ENCODE measurements at regions not wholly inside any gene's neighbourhood (a gene's known extent, or its start where the extent isn't known, plus 50 kb on each side); places are given as distances from the start of the nearest gene placed in this dataset.

GRCh38 chr2:56682397-56682760, 498.6 kb downstream of the CCDC85A start:
- H3K9me3 ChIP-seq (ENCODE audit: low read length) = peaks cover 63% of the 10 kb centered on the region
- in situ Hi-C loops (cut with HindIII; ENCODE audit: extremely low pct_ligation_motif_present, low pct_unique_long_range_greater_than_20kb) = no loop called here
- intact Hi-C loops (cut with micrococcal nuclease; ENCODE audit: unreplicated experiment) = no loop called here
- H4K20me1 ChIP-seq (ENCODE audit: insufficient read depth, low read length) = no peaks in the 10 kb centered on the region
- ChIA-PET CTCF (ENCODE audit: low intra/inter-chr PET ratio, low total read pairs) (no interaction called here), POLR2A (no interaction called here)
- DNase-seq (ENCODE audit: low spot score) (no peak), ATAC-seq (no peak), FAIRE-seq (no peak)
- no peaks in the 10 kb centered on the region; a peak in 1 of 5 replicates for H3K36me3 ChIP-seq (replicated peaks in 1 of 2; ENCODE audit: control insufficient read depth in 1 of 2, insufficient read depth in 2 of 2, low read length in 2 of 2)
- no peaks in the 10 kb centered on the region for H3K79me2 ChIP-seq (ENCODE audit: insufficient read depth, low read length)
- no peak overlapping the region for H2AFZ ChIP-seq (ENCODE audit: low read length)
- no peaks in the 10 kb centered on the region for H3K4me1 ChIP-seq (ENCODE audit: insufficient read depth, low read length)
- no peak overlapping the region for H3K9ac ChIP-seq (ENCODE audit: insufficient read depth, low read depth, low read length)
- no peak overlapping the region for H3K27ac ChIP-seq (ENCODE audit: extremely low read length, insufficient read depth, low read length)
- no peak overlapping the region for H3K4me3 ChIP-seq (replicated peaks in 1 of 3; ENCODE audit: insufficient read depth in 1 of 3, low read depth in 2 of 3, low read length in 3 of 3)
- no peaks in the 10 kb centered on the region for H3K27me3 ChIP-seq (ENCODE audit: control insufficient read depth in 1 of 2, insufficient read depth in 2 of 2, low read length in 2 of 2)
- BruUV-seq (replicated peaks) = no TSS peak
- no peak overlapping the region for H3K4me2 ChIP-seq (ENCODE audit: low read depth, low read length)
- WGBS (ENCODE audit: low lambda C conversion rate) = 3% methylated on average over 3 of the region's 3 CpGs
- no peak for TF ChIP-seq ZNF768 (CRISPR knock-in tag; IDR thresholded peaks at IDR 0.05)
- TF ChIP-seq TBP (CRISPR knock-in tag; IDR thresholded peaks at IDR 0.05) = no peak
- no peak for TF ChIP-seq PRDM15 (CRISPR knock-in tag; IDR thresholded peaks at IDR 0.05)
- no peak for TF ChIP-seq HNF1A (IDR thresholded peaks at IDR 0.05; ENCODE audit: low read depth)
- no peak for TF ChIP-seq HNF1A (CRISPR knock-in tag; IDR thresholded peaks at IDR 0.05; ENCODE audit: borderline replicate concordance)
- TF ChIP-seq EED (CRISPR knock-in tag; IDR thresholded peaks at IDR 0.05) = no peak
- no peak for TF ChIP-seq ZNF530 (CRISPR knock-in tag; IDR thresholded peaks at IDR 0.05; ENCODE audit: low read depth)
- no peak for TF ChIP-seq THYN1 (CRISPR knock-in tag; IDR thresholded peaks at IDR 0.05; ENCODE audit: borderline replicate concordance, low read depth)
- TF ChIP-seq KLF6 (CRISPR knock-in tag; IDR thresholded peaks at IDR 0.05) = no peak
- TF ChIP-seq ZNF710 (CRISPR knock-in tag; IDR thresholded peaks at IDR 0.05; ENCODE audit: borderline replicate concordance) = no peak
